Natural killer cell (primary cell): ENCODE measurements at regions not wholly inside any gene's neighbourhood (a gene's known extent, or its start where the extent isn't known, plus 50 kb on each side); places are given as distances from the start of the nearest gene placed in this dataset.

Experiments used
- ATAC-seq, 3 donors: fragments of 150-1000 bp in 2 of 3; fragments of 200-7000 bp in 1 of 3; cut with Tn5 transposase; 1 replicate in 1 of 3; 2 replicates in 2 of 3; pipeline ENCODE4 v1.10.0; 2021; ENCODE audit warnings: mild to moderate bottlenecking in 2 of 3, moderate library complexity in 2 of 3
- DNase-seq, 2 donors: peaks; one replicate each; pipeline versions ENCODE4 v3.0.0 to v3.0.0-alpha.2; 2013 to 2021; ENCODE audit warnings: mixed read lengths in 1 of 2
- H3K27ac ChIP-seq: one replicate; pipeline ENCODE4 v1.5.1; 2013; ENCODE audit warnings: mild to moderate bottlenecking, low read length
- H3K27me3 ChIP-seq: one replicate; pipeline ENCODE4 v1.6.1; 2013; ENCODE audit warnings: low read length; ENCODE audit not compliant: control insufficient read depth, insufficient read depth
- H3K36me3 ChIP-seq: one replicate; pipeline ENCODE4 v1.6.1; 2013; ENCODE audit warnings: low read length; ENCODE audit not compliant: control insufficient read depth, insufficient read depth
- H3K4me1 ChIP-seq: one replicate; pipeline ENCODE4 v1.6.1; 2013; ENCODE audit warnings: low read length; ENCODE audit not compliant: control insufficient read depth, insufficient read depth
- H3K4me3 ChIP-seq: one replicate; pipeline ENCODE4 v1.5.1; 2013; ENCODE audit warnings: low read length
- H3K9me3 ChIP-seq: one replicate; pipeline ENCODE4 v1.6.1; 2013; ENCODE audit warnings: low read length; ENCODE audit not compliant: control insufficient read depth, insufficient read depth
- H3K27ac Mint-ChIP-seq, 2 donors: one replicate each; pipeline ENCODE4 v1.8.0; 2022; ENCODE audit warnings: mild to moderate bottlenecking in 2 of 2, mixed read lengths in 2 of 2, moderate library complexity in 1 of 2
- H3K27me3 Mint-ChIP-seq, 2 donors: one replicate each; pipeline ENCODE4 v1.8.0; 2022; ENCODE audit warnings: low read depth in 2 of 2, mixed read lengths in 2 of 2
- H3K36me3 Mint-ChIP-seq: one replicate; pipeline ENCODE4 v1.8.0; 2022; ENCODE audit warnings: mixed read lengths
- H3K4me1 Mint-ChIP-seq, 2 donors: one replicate each; pipeline ENCODE4 v1.8.0; 2022; ENCODE audit warnings: mixed read lengths in 2 of 2
- H3K4me3 Mint-ChIP-seq: one replicate; pipeline ENCODE4 v1.8.0; 2022; ENCODE audit warnings: mild to moderate bottlenecking, moderate library complexity, mixed read lengths
- H3K9me3 Mint-ChIP-seq, 2 donors: one replicate each; pipeline ENCODE4 v1.8.0; 2022; ENCODE audit warnings: mixed read lengths in 2 of 2
- WGBS: methylation state at CpG from one replicate; pipeline ENCODE4 v1.1.7; 2013; ENCODE audit warnings: missing lambda C conversion rate; ENCODE audit not compliant: insufficient coverage; 5-methylcytosine and 5-hydroxymethylcytosine counted together
- intact Hi-C: fragments of 100-400 bp; cut with micrococcal nuclease; formaldehyde crosslinking; loops from one replicate; pipeline ENCODE4 v1.14.2; 2022
- TF ChIP-seq, protein P1 (sequence below): fragments of 200-600 bp; IDR thresholded peaks from one replicate; pipeline ENCODE4 v1.8.0; 2022; ENCODE audit warnings: antibody characterized with exemption

DNA sequence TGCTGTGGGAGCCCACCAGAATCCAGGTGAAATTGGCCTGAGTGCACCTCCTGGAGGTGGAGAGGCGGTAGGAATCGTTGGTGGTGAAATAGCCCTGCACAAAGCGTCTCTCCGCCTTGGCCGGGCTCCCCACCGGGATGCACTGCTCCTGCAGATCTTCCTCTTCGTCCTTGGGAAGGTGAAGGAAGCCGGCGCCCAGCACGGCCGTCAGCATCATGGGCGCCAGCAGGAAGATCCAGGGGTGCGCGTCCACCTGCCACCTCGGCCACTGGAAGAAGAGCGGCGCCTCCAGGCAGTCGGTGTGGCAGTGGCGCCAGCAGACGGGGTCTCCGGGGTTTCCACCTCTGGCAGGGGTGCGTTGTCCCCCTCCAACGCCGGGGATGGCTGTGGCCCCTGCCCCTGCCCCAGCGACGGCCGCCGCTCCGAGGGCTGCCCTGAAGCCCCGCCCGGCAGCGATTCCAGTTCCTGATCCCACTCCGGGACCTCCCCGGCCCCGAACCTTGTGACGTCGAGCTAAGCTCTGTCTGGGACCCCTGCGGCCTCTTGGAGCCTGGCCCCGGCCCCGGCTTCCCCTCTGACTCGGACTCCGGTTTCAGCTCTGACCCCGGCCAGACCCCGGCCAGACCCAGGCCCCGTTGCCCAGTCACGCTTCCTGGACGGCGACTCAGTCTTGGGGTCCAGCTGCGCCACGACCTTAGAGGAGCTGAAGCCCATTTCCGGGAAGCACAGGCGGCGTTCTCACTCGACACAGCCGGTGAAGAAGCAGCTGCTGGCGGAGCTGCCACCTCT is 91.9 kb downstream of the CD164 start:
- Mint-ChIP-seq H3K36me3 (no peaks in the 10 kb centered on the region), H3K4me1 (peaks cover 0 to 10% of the 10 kb centered on the region in 2 donors), H3K27ac (no peak overlapping the region), H3K9me3 (no peaks in the 10 kb centered on the region), H3K27me3 (peaks cover 0 to 5% of the 10 kb centered on the region in 2 donors), H3K4me3 (no peak overlapping the region)
- no peak overlapping the region for H3K27ac ChIP-seq
- no peaks in the 10 kb centered on the region for H3K36me3 ChIP-seq
- no peak overlapping the region for H3K4me3 ChIP-seq
- ATAC-seq (no peak), DNase-seq (no peak)
- intact Hi-C loops, result no loop called here
- TF ChIP-seq, protein P1, sequence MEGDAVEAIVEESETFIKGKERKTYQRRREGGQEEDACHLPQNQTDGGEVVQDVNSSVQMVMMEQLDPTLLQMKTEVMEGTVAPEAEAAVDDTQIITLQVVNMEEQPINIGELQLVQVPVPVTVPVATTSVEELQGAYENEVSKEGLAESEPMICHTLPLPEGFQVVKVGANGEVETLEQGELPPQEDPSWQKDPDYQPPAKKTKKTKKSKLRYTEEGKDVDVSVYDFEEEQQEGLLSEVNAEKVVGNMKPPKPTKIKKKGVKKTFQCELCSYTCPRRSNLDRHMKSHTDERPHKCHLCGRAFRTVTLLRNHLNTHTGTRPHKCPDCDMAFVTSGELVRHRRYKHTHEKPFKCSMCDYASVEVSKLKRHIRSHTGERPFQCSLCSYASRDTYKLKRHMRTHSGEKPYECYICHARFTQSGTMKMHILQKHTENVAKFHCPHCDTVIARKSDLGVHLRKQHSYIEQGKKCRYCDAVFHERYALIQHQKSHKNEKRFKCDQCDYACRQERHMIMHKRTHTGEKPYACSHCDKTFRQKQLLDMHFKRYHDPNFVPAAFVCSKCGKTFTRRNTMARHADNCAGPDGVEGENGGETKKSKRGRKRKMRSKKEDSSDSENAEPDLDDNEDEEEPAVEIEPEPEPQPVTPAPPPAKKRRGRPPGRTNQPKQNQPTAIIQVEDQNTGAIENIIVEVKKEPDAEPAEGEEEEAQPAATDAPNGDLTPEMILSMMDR, result no peak
- no peaks in the 10 kb centered on the region for H3K27me3 ChIP-seq
- H3K4me1 ChIP-seq, result no peaks in the 10 kb centered on the region
- WGBS, result 88% methylated on average over 56 of the region's 56 CpGs
- H3K9me3 ChIP-seq, result no peaks in the 10 kb centered on the region

GRCh38 chr6:109285366-109285765 is 96.9 kb downstream of the CD164 start:
- Mint-ChIP-seq H3K27ac (no peak overlapping the region), H3K9me3 (no peaks in the 10 kb centered on the region), H3K4me3 (no peak overlapping the region), H3K4me1 (no peaks in the 10 kb centered on the region), H3K27me3 (no peaks in the 10 kb centered on the region), H3K36me3 (no peaks in the 10 kb centered on the region)
- no peaks in the 10 kb centered on the region for H3K36me3 ChIP-seq
- no peak overlapping the region for H3K27ac ChIP-seq
- H3K4me3 ChIP-seq, result no peak overlapping the region
- H3K27me3 ChIP-seq, result no peaks in the 10 kb centered on the region
- no peaks in the 10 kb centered on the region for H3K4me1 ChIP-seq
- intact Hi-C loops, result no loop called here
- H3K9me3 ChIP-seq, result no peaks in the 10 kb centered on the region
- TF ChIP-seq, protein P1, result no peak
- ATAC-seq (no peak), DNase-seq (no peak)
- 89% methylated on average over 3 of the region's 3 CpGs for WGBS

- DNase-seq (no peak), ATAC-seq (no peak)
- no peaks in the 10 kb centered on the region for H3K4me1 ChIP-seq
- H3K4me3 Mint-ChIP-seq, result no peak overlapping the region
- no peaks in the 10 kb centered on the region for H3K27me3 Mint-ChIP-seq
- TF ChIP-seq, protein P1, result no peak
- H3K4me3 ChIP-seq, result no peak overlapping the region
- 55% methylated on average over 2 of the region's 2 CpGs for WGBS
- intact Hi-C loops, result no loop called here
- no peaks in the 10 kb centered on the region for H3K36me3 ChIP-seq
- H3K9me3 Mint-ChIP-seq, result no peaks in the 10 kb centered on the region
- no peaks in the 10 kb centered on the region for H3K27me3 ChIP-seq
- no peak overlapping the region for H3K27ac ChIP-seq
- H3K36me3 Mint-ChIP-seq, result no peaks in the 10 kb centered on the region
- H3K27ac Mint-ChIP-seq, result no peak overlapping the region
- no peaks in the 10 kb centered on the region for H3K9me3 ChIP-seq
- H3K4me1 Mint-ChIP-seq, result no peaks in the 10 kb centered on the region
Observed at GRCh38 chr6:109284675-109285074, 97.6 kb downstream of the CD164 start.

DNA sequence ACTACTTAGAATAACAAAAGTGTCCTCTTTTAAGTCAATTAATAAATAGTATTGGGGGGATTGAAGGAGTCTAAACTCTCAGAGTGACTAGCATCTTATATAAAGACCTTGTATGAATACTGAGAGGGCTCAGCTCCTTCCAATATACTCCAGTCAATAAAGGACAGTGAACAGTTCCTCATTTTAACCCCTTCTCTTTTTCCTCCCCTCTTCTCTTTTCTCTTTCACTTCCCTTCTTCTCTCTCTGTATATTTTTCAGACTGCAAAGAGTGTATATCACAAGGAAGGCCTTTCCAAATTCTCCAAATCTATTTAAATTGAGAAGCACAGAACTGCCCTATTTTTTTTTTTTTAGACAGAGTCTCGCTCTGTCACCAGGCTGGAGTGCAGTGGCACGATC is 99.5 kb downstream of the CD164 start:
- ATAC-seq (no peak), DNase-seq (no peak)
- no peaks in the 10 kb centered on the region for H3K27me3 ChIP-seq
- Mint-ChIP-seq H3K4me1 (no peaks in the 10 kb centered on the region), H3K27ac (no peak overlapping the region), H3K27me3 (no peaks in the 10 kb centered on the region), H3K4me3 (no peak overlapping the region), H3K36me3 (no peaks in the 10 kb centered on the region), H3K9me3 (no peaks in the 10 kb centered on the region)
- H3K4me3 ChIP-seq, result no peak overlapping the region
- TF ChIP-seq, protein P1, result no peak
- WGBS, result 86% methylated on average over 2 of the region's 2 CpGs
- H3K27ac ChIP-seq, result no peak overlapping the region
- H3K4me1 ChIP-seq, result no peaks in the 10 kb centered on the region
- no peaks in the 10 kb centered on the region for H3K9me3 ChIP-seq
- H3K36me3 ChIP-seq, result no peaks in the 10 kb centered on the region
- intact Hi-C loops, result no loop called here
